ENCODE measurements at regions not wholly inside any gene's neighbourhood (a gene's known extent, or its start where the extent isn't known, plus 50 kb on each side); places are given as distances from the start of the nearest gene placed in this dataset.

- no peak overlapping the region for H3K4me3 ChIP-seq
- ATAC-seq (no peak), DNase-seq (no peak)
- no peak for TF ChIP-seq CTCF (IDR thresholded peaks at IDR 0.05)
- H3K27me3 ChIP-seq, result peaks cover 0 to 5% (median 0%) of the 10 kb centered on the region in 7 donors
- intact Hi-C loops (cut with DNase I), result no loop called here
- H3K27ac ChIP-seq, result no peak overlapping the region
- H3K4me1 ChIP-seq, result peaks cover 0 to 32% (median 7%) of the 10 kb centered on the region in 9 donors
- no peaks in the 10 kb centered on the region for H3K36me3 ChIP-seq
- WGBS, 2 donors, result 82 to 86% methylated on average over 26 of the region's 26 CpGs
- H3K9me3 ChIP-seq, result no peaks in the 10 kb centered on the region
Observed at GRCh38 chr20:57810511-57811373, 100.9 kb upstream of the PMEPA1 start.

GRCh38 chr20:57809661-57810172, 99.9 kb upstream of the PMEPA1 start:
- Histone ChIP-seq H3K4me3 (no peak overlapping the region), H3K27me3 (peaks cover 0 to 5% (median 0%) of the 10 kb centered on the region in 7 donors), H3K36me3 (no peaks in the 10 kb centered on the region), H3K27ac (no peak overlapping the region), H3K4me1 (peaks cover 0 to 32% (median 7%) of the 10 kb centered on the region in 9 donors), H3K9me3 (no peaks in the 10 kb centered on the region)
- WGBS, 2 donors, result 46 to 62% methylated on average over 14 of the region's 14 CpGs
- DNase-seq (peak in 1 of 2 donors; percentile 53), ATAC-seq (peak in 7 of 8 donors; percentile 32 to 80 (median 54))
- peak in 1 of 9 donors; percentile 9 for TF ChIP-seq CTCF (IDR thresholded peaks at IDR 0.05)
- intact Hi-C loops (cut with DNase I), result loop anchor here in 2 of 10 donors (5.0 kb wide), 2 partner anchors 57 to 62 kb away; no protein-coding TSS in a partner anchor

- Histone ChIP-seq H3K27me3 (peaks cover 0 to 5% (median 0%) of the 10 kb centered on the region in 7 donors), H3K27ac (no peak overlapping the region), H3K4me1 (peaks cover 0 to 32% (median 7%) of the 10 kb centered on the region in 9 donors), H3K4me3 (no peak overlapping the region), H3K36me3 (no peaks in the 10 kb centered on the region), H3K9me3 (no peaks in the 10 kb centered on the region)
- DNase-seq, result no peak
- 72 to 77% methylated on average over 5 of the region's 5 CpGs for WGBS, 2 donors
- no peak for TF ChIP-seq CTCF (IDR thresholded peaks at IDR 0.05)
- intact Hi-C loops (cut with DNase I), result loop anchor here in 2 of 10 donors (5.0 kb wide), 2 partner anchors 57 to 62 kb away; no protein-coding TSS in a partner anchor
- ATAC-seq, result no peak
Observed at GRCh38 chr20:57809149-57809548, 99.3 kb upstream of the PMEPA1 start.

GRCh38 chr20:57808264-57809070, 98.7 kb upstream of the PMEPA1 start:
- Histone ChIP-seq H3K36me3 (no peaks in the 10 kb centered on the region), H3K9me3 (no peaks in the 10 kb centered on the region), H3K4me1 (peaks cover 0 to 32% (median 7%) of the 10 kb centered on the region in 9 donors), H3K4me3 (no peak overlapping the region), H3K27me3 (peaks cover 0 to 5% (median 0%) of the 10 kb centered on the region in 7 donors), H3K27ac (no peak overlapping the region)
- intact Hi-C loops (cut with DNase I), result loop anchor here in 2 of 10 donors (5.0 kb wide), 2 partner anchors 56 to 61 kb away; no protein-coding TSS in a partner anchor
- WGBS, 2 donors, result 79 to 82% methylated on average over 9 of the region's 9 CpGs
- no peak for TF ChIP-seq CTCF (IDR thresholded peaks at IDR 0.05)
- ATAC-seq (peak in 1 of 8 donors; percentile 10), DNase-seq (no peak)

All from heart right ventricle (tissue), 16 donors.